Kasumi-1 (cell line): ENCODE measurements at regions not wholly inside any gene's neighbourhood (a gene's known extent, or its start where the extent isn't known, plus 50 kb on each side); places are given as distances from the start of the nearest gene placed in this dataset.

Source experiments
- DNase-seq, 2 experiments: peaks; one replicate each; lab custom pipeline; 2025; lab: John Stamatoyannopoulos, UW

DNA sequence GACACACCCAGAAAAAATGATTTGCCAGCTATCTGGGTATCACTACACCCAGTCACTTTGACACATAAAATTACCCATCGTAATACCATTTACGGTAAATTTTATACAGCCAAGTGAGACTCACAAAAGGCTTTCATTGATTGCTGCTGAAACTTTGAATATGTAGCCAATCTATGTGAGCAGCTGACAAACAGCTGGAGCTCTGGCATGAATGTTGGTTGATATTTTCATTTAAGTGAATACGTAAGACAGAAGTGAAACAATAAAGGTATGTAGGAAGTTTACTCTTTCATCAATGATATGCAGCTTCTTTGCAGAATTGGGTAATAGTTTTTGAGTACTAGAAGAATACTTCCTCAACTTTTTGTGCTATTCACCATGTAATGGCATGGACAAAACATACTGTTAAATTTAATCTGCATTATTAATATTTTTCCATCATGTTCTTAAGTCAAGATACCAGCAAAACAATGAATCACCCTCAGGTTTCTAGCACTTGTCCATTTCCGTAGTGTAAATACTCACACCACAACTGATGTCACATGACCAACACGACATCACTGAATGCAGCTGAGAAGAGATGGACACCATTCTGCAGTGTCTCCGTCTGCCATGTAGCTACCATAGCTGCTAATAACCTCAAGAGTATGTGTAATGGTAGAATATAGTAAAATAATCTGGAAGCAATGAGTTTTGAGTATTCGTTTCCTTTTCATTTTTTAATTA, 205.9 kb upstream of the HES1 start:
- DNase-seq: no peak

DNA sequence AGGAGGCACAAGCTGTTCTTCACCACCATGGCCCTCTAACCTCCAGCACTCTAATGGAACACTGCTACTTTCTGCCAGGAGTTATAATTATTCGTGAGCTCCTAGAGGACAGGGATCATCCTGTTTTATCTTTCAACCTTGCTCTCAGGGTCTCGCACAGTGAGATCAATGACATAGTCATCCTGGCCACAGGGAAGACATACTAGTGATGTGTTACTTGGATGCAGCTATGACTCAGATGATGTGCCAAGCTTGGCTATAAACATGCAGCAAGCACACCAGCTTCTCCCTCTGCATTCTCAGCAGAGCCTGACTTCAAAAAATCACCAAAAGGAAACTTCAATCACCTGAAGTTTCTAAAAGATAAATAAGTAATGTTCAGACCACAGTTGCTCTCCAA, 203.8 kb upstream of the HES1 start:
- DNase-seq: no peak

DNA sequence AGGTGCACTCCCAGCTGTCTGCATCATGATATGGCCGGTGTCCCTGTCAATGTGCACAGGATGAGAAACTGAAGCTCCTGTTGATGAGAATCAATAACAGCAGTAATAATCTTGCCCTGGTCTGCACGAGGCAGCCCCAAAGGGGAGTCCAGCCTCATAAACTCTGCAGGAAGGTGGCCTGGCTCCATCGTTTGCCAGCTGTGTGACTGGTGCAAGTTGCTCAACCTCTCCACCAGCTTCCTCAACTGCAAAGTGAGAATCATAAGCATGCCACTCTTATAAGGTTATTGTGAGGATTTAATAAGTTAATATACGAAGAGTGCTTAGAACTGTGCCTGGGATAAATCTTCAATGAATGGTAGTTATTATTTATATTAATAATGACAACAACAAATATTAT, 203.4 kb upstream of the HES1 start:
- no peak for DNase-seq

DNA sequence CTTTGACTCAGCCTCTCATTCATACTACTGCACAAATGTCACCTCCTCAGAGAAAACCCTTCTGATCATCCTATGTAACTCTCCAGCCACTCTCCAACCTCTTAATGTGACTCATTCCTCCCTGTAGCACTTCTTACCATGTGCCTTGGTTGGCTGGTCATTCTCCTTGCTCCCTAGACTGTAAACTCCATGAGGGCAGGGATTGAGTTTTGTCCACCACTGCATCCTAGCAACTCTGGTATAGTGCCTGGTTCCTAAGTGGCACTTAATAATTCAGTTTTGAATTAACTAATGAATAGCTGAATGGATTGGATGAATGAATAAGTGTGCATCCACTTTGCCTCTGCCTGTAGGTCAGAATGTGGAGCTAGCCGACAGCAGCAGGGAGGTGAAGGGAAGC, 202.5 kb upstream of the HES1 start:
- DNase-seq: no peak

DNA sequence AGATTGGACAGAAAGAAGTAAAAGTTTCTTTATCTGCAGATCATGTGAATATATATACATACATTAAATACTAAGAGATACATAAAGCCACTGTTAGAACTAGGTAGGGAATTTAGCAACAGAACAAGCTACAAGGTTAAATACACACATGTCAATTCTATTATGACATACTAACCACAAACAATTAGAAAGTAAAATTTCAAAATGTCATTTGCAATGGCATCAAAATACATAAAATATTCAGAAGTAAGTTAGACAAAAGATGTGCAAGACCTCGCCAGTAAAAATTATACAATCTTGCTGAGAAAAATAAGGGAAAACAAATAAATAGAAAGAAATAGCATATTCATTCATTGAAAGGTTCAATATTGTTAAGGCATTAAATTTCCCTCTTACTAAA, 200.0 kb upstream of the HES1 start:
- DNase-seq: no peak

DNA sequence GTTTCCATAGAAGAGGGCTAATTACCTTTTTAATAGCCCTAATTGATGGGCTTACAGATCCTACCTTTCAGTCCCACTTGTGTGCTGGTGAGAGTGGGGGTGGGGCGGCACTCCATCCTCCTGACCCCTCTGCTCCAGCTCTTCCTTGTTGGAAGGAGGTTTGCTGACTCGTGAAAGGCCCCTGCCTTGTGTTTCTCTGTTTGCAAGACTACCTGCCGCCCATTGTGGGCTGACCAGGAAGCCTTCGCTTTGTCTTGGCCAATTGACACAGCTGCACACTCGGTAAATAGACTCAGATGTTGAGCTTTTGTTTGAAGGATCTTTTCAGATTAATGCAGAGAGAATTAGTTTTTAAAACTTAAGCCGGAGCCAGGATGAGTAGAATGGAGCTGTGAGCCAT, 197.3 kb upstream of the HES1 start:
- no peak for DNase-seq

DNA sequence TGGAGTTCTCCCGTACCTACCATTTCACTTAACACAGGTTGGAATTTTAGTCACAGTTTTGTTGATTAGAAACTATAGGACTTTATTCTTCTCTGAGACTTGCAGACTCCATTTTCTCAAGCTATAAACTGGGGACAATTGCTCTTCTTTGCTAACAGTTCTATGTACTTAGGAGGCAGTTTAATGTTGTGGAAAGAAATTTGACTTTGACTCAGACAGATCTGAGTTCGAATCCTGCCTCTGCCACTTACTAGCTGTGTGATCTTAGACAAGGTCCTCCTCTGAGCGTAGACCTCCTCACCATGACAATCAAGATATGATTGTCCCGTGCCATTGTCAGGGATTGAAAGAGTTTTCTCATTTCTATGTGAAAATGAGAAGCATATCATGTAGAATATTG, 196.4 kb upstream of the HES1 start:
- no peak for DNase-seq

DNA sequence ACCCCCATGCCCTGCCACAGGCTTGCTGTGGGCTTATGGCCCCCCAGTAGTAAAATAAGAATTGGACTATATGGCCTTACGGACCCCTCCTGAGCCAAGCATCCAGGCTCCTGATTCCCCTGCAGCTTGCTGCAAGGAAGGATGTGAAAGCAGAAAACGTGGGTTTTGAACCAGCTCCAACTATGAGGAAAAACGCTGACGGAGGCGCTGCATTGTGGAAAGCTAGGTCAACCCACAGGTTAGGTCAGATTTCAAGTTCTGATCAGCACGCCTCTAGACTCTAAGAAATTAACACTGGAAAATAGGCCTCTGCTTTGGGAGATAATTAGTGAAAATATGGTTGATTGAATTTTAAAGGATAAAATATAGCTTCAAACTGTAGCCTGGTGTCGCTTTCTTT, 195.4 kb upstream of the HES1 start:
- DNase-seq: no peak

DNA sequence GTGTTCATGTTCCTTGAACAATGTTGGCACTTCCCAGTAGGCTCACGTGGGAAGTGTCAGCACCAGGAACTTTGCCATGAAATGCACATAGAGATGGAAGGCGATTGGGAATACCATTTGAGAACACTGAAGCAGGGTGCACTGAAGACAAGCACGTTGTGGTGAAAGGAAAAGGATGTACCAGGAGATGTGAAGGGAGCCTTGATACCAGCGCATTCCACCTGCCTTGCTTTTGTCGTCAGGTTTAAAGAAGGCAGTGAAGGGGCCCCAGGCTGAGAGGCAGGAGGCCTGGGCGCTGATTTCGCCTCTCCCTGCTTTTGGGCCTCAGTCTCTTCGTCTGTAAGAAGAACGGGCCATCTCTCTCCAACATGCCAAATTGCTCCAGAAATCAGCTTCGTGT, 194.5 kb upstream of the HES1 start:
- no peak for DNase-seq

DNA sequence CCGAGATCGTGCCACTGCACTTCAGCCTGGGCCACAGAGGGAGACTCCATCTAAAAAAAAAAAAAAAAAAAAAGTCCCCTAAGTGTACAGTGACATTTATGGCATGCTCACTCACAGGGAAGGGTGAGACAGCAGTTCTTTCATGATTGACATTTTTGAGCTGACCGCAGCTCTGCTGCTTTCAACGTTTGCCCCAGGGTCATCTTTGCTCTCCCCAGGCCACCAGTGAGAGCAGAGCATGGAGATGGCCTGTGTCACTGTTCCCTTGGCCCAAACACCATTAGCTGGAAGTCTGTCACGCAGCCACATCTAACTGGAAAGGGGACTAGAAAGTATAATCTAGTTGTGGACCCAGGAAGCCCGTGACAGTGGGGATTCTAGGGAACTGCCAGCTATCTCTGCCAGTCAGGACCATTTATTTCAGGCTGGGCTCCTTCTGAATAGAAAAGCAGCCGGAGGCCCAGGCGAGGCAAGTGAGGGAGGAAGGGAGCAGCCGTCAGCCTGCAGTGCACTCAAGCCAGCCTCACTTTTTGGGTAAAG, 193.4 kb upstream of the HES1 start:
- DNase-seq: no peak

DNA sequence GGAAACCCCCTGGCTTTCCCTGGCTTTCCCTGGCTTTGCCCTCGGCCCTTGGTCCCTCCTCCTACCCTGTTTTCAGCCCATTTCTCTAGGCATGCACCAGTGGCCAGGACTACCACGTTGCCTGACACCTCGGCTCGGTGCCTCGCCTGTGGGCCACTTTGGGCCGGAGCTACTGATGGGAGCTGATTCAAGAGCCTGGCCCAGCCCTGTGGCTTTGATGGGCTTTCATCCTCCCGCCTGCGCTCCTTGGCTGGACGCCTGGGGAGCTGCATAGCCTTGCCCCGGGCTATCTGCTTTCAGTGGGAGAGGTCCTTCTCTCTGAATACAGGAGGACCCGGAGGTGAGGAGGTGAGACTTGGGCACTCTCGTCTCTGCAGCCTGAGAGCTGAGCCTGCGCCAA, 192.7 kb upstream of the HES1 start:
- DNase-seq: no peak

DNA sequence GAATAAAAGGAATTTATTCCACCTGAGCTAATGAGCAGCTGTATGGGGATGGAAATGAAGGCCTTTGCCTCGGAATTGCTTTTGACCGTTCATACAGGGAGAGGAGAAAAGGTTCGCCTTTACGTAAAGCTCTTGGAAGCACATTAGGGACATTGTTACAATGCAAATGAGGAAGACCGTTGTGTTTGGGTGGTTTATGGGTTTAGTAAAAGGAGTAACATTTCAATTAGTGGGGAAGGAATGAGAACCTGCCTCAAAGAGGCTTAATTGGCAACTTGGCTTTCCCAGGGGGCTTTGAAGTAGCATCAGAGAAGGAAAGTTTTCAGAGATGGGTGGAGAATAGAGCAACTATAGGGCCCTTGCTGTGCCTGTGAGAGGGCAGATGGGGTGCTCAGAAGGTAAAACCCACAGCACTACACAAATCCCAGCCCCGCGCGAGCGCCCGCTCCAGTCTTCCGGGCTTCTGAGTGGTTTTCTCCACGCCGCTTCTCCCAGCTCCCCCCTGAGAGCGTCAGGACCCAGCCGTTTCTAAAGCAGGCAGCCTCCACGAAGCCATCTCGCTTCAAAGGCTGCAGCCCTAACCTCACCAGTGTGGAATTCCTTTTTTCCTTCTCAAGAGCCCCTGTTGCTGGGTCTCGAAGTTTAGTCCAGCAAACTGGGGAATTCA, 192.0 kb upstream of the HES1 start:
- DNase-seq: no peak

DNA sequence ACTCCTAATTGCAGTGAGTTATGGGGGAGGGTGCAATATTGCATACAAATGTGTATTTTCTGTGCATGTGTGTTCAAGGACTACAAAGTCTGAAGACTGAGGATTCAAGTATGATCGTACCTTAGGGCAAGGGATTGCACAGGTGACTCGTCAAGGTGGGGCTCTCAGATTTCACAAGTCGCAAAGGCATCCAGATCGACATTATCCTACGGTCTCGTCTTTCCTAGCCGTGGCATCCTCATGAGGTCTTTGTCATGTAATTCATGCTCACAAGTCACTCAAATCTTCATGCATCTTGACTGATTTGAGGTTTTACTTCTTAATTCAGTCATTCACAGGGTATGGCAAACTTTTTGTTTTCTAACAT, 191.4 kb upstream of the HES1 start:
- no peak for DNase-seq

DNA sequence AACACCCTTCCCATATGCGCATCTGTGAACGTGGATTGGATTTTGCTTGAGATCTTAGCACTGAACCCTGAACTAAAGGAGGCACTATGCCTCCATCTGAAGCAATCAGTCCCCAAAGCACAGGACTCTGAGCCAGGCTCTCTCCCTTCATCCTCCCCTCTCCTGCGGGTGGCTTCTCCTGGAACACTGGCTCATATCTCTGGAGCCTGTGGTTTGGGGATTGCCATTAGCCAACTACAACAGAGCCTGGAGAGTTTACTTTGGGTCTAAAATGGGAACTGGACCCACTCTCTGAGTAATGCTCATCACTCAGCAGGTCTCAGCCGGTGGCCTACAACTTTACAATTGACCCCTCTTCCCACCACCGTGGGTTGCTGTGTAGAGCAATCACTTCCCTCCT, 190.8 kb upstream of the HES1 start:
- no peak for DNase-seq

DNA sequence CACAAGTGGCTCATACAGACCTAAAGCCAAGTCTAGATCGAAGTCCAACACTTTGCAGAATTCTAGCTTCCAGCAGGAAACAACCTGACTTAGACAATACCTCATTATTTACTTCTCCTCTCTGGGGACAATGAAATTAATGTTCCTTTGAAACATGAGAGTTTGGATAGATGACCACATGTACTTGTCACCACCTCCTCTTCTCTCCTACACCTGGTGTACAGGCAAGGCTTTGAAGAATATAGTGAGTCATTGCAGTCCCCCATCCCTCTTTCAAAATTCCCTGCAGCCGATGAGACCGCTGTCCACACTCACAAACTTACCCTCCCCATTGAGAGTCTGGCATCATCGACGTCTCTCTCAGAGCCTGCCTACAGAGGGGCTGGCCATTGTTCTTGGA, 189.0 kb upstream of the HES1 start:
- DNase-seq: no peak

DNA sequence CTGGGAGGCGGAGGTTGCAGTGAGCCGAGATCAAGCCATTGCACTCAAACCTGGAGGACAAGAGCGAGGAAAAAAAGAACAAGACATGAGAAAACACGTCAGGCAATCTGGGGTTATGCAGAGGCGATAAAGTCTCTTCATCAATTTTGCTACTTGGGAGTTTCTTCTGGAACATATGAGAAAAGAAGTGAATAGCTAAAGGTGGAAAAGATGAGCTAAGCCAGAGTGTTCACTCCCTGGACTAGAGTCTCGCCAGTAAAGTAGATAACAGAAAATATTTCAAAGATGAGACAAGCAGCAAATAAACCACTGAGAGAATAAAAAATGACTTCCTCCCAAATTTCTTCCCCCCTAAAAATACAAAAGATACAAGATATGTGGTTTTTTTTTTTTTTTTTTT, 188.4 kb upstream of the HES1 start:
- no peak for DNase-seq

DNA sequence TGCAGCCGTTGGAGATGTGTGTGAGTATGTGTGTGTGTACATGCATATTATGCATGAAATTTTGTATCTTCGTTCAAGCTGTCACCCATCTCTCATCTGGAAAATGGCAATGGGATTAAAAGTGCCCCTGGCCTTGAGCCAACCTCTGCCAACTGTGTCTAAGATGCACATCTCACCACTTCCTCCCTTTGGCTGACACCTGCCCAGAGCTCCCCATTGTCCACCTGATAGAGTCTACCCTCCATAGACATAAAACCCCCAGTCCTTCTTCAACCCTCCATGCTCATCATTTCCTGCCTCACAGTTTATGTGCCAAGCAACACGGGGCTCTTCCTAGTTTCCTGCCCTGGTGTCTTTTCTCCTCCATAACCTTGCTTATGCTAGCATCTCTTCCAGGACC, 187.5 kb upstream of the HES1 start:
- no peak for DNase-seq

DNA sequence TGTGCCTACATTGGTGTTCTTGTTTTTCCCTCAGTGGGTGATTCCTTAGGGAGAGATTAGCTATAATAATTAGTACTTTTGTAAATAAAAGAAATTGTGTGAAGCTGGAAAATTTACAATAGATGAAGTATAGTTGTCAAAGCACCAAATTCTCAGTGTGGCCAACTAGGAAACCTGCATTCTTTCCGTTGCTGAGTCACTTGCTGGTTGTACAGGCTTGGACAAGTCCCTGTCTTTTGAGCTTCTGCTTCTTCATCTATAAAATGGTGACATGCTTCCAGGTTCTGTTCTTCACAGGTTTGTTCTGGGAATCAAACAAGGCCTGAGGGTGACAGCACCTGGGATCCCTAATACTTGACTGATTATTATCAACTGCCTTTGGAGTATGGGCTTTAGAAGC, 184.1 kb upstream of the HES1 start:
- DNase-seq: no peak

DNA sequence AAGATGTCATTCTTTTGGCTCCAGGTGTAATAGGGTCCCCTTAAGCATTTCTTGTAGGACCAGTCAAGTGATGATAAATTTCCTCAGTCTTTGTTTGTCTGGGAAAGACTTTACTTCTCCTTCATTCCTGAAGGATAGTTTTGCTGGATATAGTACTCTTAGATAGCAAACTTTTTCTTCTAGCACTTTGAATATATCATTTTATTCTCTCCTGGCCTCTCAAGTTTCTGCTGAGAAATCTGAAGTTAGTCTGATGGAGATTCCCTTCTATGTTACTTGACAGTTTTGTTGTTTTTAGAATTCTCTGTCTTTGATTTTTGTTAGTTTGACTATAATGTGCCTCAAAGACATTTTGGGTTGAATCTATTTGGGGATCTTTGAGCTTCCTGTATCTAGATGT, 181.2 kb upstream of the HES1 start:
- no peak for DNase-seq

DNA sequence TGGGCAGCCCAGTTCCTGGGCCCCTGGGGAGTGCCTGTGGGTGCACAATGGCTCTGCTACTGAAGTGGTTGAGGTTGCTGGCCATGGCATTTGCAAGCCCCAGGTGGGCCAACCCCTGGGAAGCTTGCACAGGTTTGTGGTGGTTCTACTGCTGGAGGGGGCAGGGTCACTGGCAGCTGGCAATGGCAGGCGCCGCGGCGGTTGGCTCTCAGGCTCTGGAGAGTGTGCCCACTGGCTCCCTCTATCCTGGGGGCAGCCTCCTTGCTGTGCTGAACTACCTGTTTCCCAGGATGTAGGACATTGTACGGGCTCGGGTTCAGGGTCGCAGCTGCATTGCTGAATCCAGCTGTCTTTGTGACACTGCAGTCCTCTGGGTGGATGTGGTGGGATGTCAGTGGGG, 180.2 kb upstream of the HES1 start:
- no peak for DNase-seq

DNA sequence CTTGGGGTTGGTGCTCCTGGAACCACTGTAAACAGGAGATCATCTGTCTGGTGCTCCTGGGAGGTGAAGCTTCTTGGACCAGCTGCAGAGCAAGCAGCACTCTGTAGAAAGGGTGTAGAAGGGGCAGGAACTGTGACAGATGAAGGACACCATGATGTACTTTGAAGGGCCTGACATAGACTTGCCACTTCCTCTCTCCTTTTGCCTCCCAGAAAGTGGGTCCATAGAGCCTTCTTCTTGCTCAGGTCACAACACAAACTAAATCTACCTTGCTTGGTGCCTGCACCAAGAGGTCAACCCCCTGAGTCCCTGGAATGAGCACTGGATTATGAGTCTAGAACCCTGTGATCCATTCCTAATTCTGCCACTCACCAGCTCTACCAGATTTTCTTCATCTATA, 176.1 kb upstream of the HES1 start:
- no peak for DNase-seq

DNA sequence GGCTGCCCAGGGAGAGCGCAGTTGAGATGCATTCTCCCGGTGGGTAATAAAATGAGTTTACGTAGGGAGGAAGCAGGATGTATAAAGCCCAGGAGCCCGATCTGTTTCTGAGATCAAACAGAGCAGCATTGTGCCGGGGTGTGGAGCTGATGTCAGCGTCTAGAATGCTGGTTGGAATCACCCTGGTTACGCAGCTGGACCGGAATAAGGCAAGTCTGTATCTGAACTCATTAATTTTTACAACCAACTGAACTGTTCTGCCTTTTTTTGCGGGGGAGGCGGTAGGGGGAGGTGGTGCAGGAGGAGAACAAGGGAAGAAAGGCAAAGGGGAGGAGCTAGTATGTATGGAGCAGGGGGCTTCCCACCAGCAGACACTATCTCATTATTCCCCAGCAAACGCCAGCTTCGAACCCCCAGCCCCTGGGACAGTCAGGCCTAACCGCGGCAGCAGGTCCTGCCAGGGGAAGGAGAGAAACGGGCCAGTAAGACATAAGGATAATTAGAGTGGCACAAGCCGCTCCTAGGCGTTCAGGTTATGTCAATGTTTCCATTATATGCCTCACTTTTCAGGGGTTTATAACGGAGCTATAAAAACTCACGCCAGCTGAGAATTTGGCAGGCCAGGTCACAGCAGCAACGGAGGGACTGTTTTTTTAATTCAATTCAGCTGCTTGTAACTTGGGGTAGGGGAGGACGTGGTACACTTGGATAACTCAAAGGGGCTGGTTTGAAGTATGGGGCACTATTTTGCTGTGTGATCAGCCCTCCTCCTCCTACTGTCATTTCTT, 175.3 kb upstream of the HES1 start:
- DNase-seq: no peak

DNA sequence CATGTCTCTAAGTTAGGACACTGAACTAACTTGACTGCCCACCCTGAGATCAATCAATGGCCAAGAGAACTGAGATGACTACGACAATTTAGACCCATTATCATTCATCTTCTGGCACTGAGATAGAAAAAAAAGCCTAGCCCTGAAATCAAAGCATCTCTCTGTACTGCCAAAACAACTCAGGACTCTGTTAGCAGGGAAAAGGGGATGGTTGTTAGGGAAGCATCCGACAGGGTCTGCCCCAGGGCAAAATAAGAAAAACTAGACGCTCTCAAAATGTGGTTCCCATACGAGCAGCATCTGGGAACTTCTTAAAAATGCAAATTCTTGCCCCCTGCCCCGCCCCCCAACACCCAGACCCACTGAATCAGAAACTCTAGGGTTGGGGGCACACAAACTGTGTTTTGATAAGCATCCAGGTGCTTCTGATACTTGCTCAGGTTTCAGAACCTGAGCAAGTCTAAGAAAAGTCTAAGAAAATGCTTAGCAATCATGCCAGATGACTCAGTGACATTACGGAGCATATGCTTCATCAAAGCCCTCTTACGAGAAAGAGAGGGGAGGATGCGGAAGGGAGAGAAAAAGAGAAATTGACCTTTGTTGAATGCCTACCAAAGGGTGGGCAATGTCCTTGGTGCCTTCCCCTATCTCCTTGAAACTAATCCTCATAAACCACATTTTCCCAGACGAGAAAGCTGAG, 172.8 kb upstream of the HES1 start:
- DNase-seq: no peak
